GM23338 (cell line): ENCODE measurements at regions not wholly inside any gene's neighbourhood (a gene's known extent, or its start where the extent isn't known, plus 50 kb on each side); places are given as distances from the start of the nearest gene placed in this dataset.
"Not testable (repeated sequence)": the region's sequence is repeated elsewhere in the genome, so short reads cannot be mapped to it uniquely, and the experiment has no call there.

Experiments used
- CREB1 ChIP-seq: fragments of 250-450 bp; sonication (Bioruptor Pico); IDR thresholded peaks from 2 replicates; pipeline ENCODE4 v1.5.0; 2020; ENCODE audit warnings: low read depth, mild to moderate bottlenecking, moderate library complexity
- CTCF ChIP-seq, 2 experiments: fragments of 200-600 bp in 1 of 2; sonication (generic) in 1 of 2; conservative IDR thresholded peaks; 2 replicates each; pipeline versions ENCODE4 v1.5.1 to v1.6.1; 2016 to 2017; ENCODE audit warnings: antibody characterized with exemption in 2 of 2, low read depth in 2 of 2, mild to moderate bottlenecking in 2 of 2, moderate library complexity in 1 of 2
- ETS1 ChIP-seq: IDR thresholded peaks from 2 replicates; pipeline ENCODE4 v1.6.1; 2016; ENCODE audit warnings: antibody characterized with exemption
- EZH2 ChIP-seq: fragments of 200-600 bp; sonication (generic); IDR thresholded peaks from one replicate; pipeline ENCODE4 v1.8.0; 2017; ENCODE audit warnings: antibody characterized with exemption, mild to moderate bottlenecking, low read depth; ENCODE audit not compliant: unreplicated experiment

GRCh38 chr9:41754403-41754802 lies 374.8 kb downstream of the CNTNAP3B start:
- not testable (repeated sequence) for TF ChIP-seq ETS1; CTCF (conservative IDR thresholded peaks at IDR 0.05; ENCODE audit: low read depth in 2 of 2); CREB1 (CRISPR knock-in tag); EZH2
